MM.1S (cell line): ENCODE measurements at regions not wholly inside any gene's neighbourhood (a gene's known extent, or its start where the extent isn't known, plus 50 kb on each side); places are given as distances from the start of the nearest gene placed in this dataset.

Experiments used
- EZH2 ChIP-seq: fragments of 300-600 bp; sonication (generic); optimal IDR thresholded peaks from 2 replicates; pipeline ENCODE3; 2017; ENCODE audit warnings: low read depth, mild to moderate bottlenecking, antibody characterized with exemption, low read length, mixed read lengths
- EZH2phosphoT487 ChIP-seq: fragments of 300-600 bp; sonication (generic); IDR thresholded peaks from 2 replicates; pipeline ENCODE4 v1.6.1; 2018; ENCODE audit warnings: antibody characterized with exemption, low read length
- TF ChIP-seq, protein P1 (sequence below): fragments of 300-600 bp; sonication (generic); IDR thresholded peaks from 2 replicates; pipeline ENCODE4 v1.5.1; 2016; ENCODE audit warnings: antibody characterized with exemption, low read length, mixed read lengths

DNA sequence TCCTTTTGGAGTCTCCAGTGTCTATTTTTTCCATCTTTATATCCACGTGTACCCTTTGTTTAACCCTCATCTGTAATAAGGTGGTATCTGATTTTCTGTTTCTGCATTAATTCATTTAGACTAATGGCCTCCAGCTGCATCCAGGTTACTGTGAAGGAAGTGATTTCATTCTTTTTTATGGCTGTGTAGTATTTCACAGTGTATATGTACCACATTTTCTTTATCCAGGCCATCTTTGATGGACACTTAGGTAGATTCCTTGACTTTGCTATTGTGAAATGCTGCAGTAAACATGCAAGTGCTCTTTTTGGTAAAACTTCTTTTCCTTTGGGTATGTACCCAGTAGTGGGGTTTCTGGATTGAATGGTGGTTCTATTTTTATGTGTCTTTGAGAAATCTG lies 128.0 kb upstream of the MTPN start:
- TF ChIP-seq, protein P1, sequence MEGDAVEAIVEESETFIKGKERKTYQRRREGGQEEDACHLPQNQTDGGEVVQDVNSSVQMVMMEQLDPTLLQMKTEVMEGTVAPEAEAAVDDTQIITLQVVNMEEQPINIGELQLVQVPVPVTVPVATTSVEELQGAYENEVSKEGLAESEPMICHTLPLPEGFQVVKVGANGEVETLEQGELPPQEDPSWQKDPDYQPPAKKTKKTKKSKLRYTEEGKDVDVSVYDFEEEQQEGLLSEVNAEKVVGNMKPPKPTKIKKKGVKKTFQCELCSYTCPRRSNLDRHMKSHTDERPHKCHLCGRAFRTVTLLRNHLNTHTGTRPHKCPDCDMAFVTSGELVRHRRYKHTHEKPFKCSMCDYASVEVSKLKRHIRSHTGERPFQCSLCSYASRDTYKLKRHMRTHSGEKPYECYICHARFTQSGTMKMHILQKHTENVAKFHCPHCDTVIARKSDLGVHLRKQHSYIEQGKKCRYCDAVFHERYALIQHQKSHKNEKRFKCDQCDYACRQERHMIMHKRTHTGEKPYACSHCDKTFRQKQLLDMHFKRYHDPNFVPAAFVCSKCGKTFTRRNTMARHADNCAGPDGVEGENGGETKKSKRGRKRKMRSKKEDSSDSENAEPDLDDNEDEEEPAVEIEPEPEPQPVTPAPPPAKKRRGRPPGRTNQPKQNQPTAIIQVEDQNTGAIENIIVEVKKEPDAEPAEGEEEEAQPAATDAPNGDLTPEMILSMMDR, result no peak
- no peak for TF ChIP-seq EZH2
- TF ChIP-seq EZH2phosphoT487, result no peak
